Uterus (tissue), 2 donors: ENCODE measurements at regions not wholly inside any gene's neighbourhood (a gene's known extent, or its start where the extent isn't known, plus 50 kb on each side); places are given as distances from the start of the nearest gene placed in this dataset.

Experiments used
- POLR2A ChIP-seq, 2 donors: fragments of 450-650 bp; IDR thresholded peaks; one replicate each; pipeline ENCODE4 v1.6.1; 2016; ENCODE audit warnings: antibody characterized with exemption in 2 of 2, mild to moderate bottlenecking in 1 of 2, moderate library complexity in 1 of 2
- TF ChIP-seq, protein P1 (sequence below), 4 experiments: fragments of 200-600 bp in 2 of 4; fragments of 450-650 bp in 2 of 4; sonication (generic) in 2 of 4; IDR thresholded peaks; one replicate each; pipeline ENCODE4 v1.5.1; 2016 to 2019; ENCODE audit warnings: antibody characterized with exemption in 4 of 4, mild to moderate bottlenecking in 2 of 4, moderate library complexity in 1 of 4

DNA sequence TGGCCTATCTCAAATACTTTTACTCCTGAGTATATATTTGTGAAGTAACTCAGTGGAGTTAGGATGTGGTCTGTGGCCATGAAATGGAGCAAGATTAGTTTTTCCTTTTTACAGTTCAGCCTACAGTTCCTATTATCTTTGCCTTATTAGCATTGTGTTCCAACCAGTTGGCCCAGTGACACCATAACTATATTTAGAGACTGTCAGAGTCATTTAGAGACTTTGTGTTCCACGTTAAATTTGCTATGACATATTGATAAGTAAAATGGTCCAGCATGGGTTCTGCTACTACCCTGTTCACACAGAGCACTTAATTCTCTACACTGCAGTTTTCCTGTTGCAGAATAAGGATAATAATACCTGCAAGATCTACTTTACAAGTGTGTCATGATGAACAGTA, 68.3 kb upstream of the RAB11FIP2 start:
- TF ChIP-seq, protein P1, sequence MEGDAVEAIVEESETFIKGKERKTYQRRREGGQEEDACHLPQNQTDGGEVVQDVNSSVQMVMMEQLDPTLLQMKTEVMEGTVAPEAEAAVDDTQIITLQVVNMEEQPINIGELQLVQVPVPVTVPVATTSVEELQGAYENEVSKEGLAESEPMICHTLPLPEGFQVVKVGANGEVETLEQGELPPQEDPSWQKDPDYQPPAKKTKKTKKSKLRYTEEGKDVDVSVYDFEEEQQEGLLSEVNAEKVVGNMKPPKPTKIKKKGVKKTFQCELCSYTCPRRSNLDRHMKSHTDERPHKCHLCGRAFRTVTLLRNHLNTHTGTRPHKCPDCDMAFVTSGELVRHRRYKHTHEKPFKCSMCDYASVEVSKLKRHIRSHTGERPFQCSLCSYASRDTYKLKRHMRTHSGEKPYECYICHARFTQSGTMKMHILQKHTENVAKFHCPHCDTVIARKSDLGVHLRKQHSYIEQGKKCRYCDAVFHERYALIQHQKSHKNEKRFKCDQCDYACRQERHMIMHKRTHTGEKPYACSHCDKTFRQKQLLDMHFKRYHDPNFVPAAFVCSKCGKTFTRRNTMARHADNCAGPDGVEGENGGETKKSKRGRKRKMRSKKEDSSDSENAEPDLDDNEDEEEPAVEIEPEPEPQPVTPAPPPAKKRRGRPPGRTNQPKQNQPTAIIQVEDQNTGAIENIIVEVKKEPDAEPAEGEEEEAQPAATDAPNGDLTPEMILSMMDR (IDR thresholded peaks at IDR 0.05): no peak
- TF ChIP-seq POLR2A (IDR thresholded peaks at IDR 0.05): no peak
